Parathyroid adenoma (tissue), 2 donors: ENCODE measurements at regions not wholly inside any gene's neighbourhood (a gene's known extent, or its start where the extent isn't known, plus 50 kb on each side); places are given as distances from the start of the nearest gene placed in this dataset.

ENCODE experiments used
- H2AFZ ChIP-seq: fragments of 300-600 bp; sonication (generic); one replicate; pipeline ENCODE4 v1.7.0; 2017; ENCODE audit warnings: antibody characterized with exemption, mild to moderate bottlenecking
- H3K27ac ChIP-seq: fragments of 300-600 bp; sonication (generic); one replicate; pipeline ENCODE4 v1.7.0; 2017
- H3K27me3 ChIP-seq: fragments of 300-600 bp; sonication (generic); one replicate; pipeline ENCODE4 v1.7.0; 2017; ENCODE audit warnings: low read length; ENCODE audit not compliant: control insufficient read depth, insufficient read depth
- H3K36me3 ChIP-seq: fragments of 300-600 bp; sonication (generic); one replicate; pipeline ENCODE4 v1.7.0; 2017; ENCODE audit warnings: low read length; ENCODE audit not compliant: control insufficient read depth, insufficient read depth
- H3K4me1 ChIP-seq: fragments of 300-600 bp; sonication (generic); one replicate; pipeline ENCODE4 v1.7.0; 2017; ENCODE audit warnings: control low read depth
- H3K4me2 ChIP-seq: fragments of 300-600 bp; sonication (generic); one replicate; pipeline ENCODE4 v1.7.0; 2017; ENCODE audit warnings: low read length
- H3K4me3 ChIP-seq: fragments of 300-600 bp; sonication (generic); one replicate; pipeline ENCODE4 v1.7.0; 2017; ENCODE audit warnings: low read depth, low read length
- H3K79me2 ChIP-seq: fragments of 300-600 bp; sonication (generic); one replicate; pipeline ENCODE4 v1.7.0; 2017; ENCODE audit warnings: control low read depth
- H3K9ac ChIP-seq: fragments of 300-600 bp; sonication (generic); one replicate; pipeline ENCODE4 v1.7.0; 2017; ENCODE audit warnings: mild to moderate bottlenecking
- H3K9me3 ChIP-seq: fragments of 300-600 bp; sonication (generic); one replicate; pipeline ENCODE4 v1.7.0; 2017; ENCODE audit warnings: low read length; ENCODE audit not compliant: control insufficient read depth
- TF ChIP-seq, protein P1 (sequence below): fragments of 300-600 bp; sonication (generic); IDR thresholded peaks from one replicate; pipeline ENCODE4 v1.7.0; 2017; ENCODE audit warnings: antibody characterized with exemption, mild to moderate bottlenecking
- donor health status: primary hyperparathyroidism.

DNA sequence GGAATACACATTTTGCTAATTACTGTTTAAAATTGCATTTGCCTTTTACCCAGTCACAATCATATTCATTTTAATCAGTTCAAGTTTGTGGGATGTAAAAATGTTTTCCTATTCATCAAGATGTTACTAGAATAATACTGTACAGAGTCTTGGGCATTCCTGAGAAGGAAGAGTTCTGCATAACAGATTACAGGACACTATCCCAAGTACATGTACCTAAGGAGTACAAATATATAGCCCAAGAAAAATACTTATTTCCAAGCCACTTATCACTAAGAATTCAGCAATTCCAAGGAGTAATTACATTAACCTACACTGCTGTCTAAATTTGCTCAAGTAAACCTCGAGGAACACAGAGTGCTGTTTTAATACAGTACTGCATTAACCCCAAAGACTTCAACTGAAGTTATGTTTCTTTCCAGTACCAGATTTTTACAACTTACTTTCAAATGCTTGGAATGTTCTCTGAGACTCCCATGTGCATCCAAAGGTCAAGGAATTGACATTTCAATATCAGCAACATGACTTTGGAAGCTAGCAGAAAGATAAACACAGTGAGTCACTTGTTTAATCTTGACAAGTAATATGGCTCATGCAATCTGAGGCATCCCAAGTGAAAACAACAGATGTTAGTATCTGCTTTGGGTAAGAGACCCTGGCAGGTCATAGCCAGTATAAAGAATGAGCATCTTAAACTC lies 125.4 kb upstream of the BET1 start:
- no peaks in the 10 kb centered on the region for H3K4me1 ChIP-seq
- H3K36me3 ChIP-seq: no peaks in the 10 kb centered on the region
- TF ChIP-seq, protein P1, sequence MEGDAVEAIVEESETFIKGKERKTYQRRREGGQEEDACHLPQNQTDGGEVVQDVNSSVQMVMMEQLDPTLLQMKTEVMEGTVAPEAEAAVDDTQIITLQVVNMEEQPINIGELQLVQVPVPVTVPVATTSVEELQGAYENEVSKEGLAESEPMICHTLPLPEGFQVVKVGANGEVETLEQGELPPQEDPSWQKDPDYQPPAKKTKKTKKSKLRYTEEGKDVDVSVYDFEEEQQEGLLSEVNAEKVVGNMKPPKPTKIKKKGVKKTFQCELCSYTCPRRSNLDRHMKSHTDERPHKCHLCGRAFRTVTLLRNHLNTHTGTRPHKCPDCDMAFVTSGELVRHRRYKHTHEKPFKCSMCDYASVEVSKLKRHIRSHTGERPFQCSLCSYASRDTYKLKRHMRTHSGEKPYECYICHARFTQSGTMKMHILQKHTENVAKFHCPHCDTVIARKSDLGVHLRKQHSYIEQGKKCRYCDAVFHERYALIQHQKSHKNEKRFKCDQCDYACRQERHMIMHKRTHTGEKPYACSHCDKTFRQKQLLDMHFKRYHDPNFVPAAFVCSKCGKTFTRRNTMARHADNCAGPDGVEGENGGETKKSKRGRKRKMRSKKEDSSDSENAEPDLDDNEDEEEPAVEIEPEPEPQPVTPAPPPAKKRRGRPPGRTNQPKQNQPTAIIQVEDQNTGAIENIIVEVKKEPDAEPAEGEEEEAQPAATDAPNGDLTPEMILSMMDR: no peak
- H2AFZ ChIP-seq: no peak overlapping the region
- H3K27me3 ChIP-seq: no peaks in the 10 kb centered on the region
- H3K4me3 ChIP-seq: no peak overlapping the region
- H3K79me2 ChIP-seq: no peaks in the 10 kb centered on the region
- H3K9ac ChIP-seq: no peak overlapping the region
- no peak overlapping the region for H3K27ac ChIP-seq
- H3K4me2 ChIP-seq: no peak overlapping the region
- no peaks in the 10 kb centered on the region for H3K9me3 ChIP-seq

GRCh38 chr7:94130716-94131115 lies 126.6 kb upstream of the BET1 start:
- no peaks in the 10 kb centered on the region for H3K36me3 ChIP-seq
- no peak overlapping the region for H3K9ac ChIP-seq
- H3K9me3 ChIP-seq: no peaks in the 10 kb centered on the region
- TF ChIP-seq, protein P1: no peak
- H3K27ac ChIP-seq: no peak overlapping the region
- no peaks in the 10 kb centered on the region for H3K4me1 ChIP-seq
- no peaks in the 10 kb centered on the region for H3K79me2 ChIP-seq
- no peaks in the 10 kb centered on the region for H3K27me3 ChIP-seq
- H3K4me2 ChIP-seq: no peak overlapping the region
- no peak overlapping the region for H2AFZ ChIP-seq
- H3K4me3 ChIP-seq: no peak overlapping the region

- H2AFZ ChIP-seq: no peak overlapping the region
- H3K4me2 ChIP-seq: no peak overlapping the region
- no peaks in the 10 kb centered on the region for H3K9me3 ChIP-seq
- no peak overlapping the region for H3K27ac ChIP-seq
- H3K4me1 ChIP-seq: no peaks in the 10 kb centered on the region
- H3K36me3 ChIP-seq: no peaks in the 10 kb centered on the region
- no peak overlapping the region for H3K4me3 ChIP-seq
- TF ChIP-seq, protein P1: no peak
- H3K79me2 ChIP-seq: no peaks in the 10 kb centered on the region
- no peak overlapping the region for H3K9ac ChIP-seq
- H3K27me3 ChIP-seq: no peaks in the 10 kb centered on the region
Observed at GRCh38 chr7:94133460-94133859, 129.3 kb upstream of the BET1 start.

DNA sequence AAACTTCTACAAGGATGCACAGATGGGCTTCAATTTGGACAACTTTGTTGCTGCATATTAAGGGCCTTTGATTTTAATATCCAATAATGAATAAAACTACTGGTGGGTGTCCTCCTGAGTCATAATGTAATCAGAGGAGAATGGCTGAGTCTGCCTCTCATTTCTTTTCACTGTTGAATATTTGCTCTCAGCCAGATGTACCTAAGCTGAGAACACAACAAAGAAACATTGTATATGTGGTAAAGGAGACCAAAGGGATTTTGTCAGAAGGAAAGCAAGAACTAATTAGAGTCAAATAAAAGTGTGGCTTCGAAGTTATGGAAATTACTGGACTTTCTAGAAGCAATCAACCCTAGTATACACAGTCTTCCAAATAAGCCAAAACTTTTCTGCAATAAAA lies 131.0 kb upstream of the BET1 start:
- TF ChIP-seq, protein P1: no peak
- Histone ChIP-seq H3K4me1 (no peaks in the 10 kb centered on the region), H3K4me3 (no peak overlapping the region), H3K27ac (no peak overlapping the region), H3K4me2 (no peak overlapping the region), H3K36me3 (no peaks in the 10 kb centered on the region), H2AFZ (no peak overlapping the region), H3K79me2 (no peaks in the 10 kb centered on the region), H3K27me3 (no peaks in the 10 kb centered on the region), H3K9ac (no peak overlapping the region), H3K9me3 (no peaks in the 10 kb centered on the region)

DNA sequence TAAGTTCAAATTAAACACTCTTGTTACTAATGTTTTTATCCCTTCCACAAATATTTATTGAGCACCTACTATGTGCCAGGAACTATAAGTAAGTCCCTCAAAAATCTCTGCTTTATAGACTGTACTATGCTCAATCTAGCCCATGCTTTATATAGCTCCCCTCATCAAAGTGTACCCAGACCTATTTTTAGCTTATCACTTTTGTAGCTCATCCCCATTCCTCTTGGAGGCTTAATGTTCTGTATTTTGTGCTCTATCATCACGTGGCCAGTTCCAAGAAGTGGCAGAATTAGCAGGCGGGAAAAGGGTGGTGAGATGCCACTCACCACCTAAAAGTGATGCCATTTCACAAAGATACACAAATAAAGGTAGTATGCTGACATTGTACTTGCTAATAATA lies 138.1 kb upstream of the BET1 start:
- Histone ChIP-seq H3K9ac (no peak overlapping the region), H3K4me3 (no peak overlapping the region), H3K4me1 (no peaks in the 10 kb centered on the region), H3K79me2 (no peaks in the 10 kb centered on the region), H3K4me2 (no peak overlapping the region), H2AFZ (no peak overlapping the region), H3K36me3 (no peaks in the 10 kb centered on the region), H3K9me3 (no peaks in the 10 kb centered on the region), H3K27ac (no peak overlapping the region), H3K27me3 (no peaks in the 10 kb centered on the region)
- TF ChIP-seq, protein P1: no peak
